ENCODE measurements at regions not wholly inside any gene's neighbourhood (a gene's known extent, or its start where the extent isn't known, plus 50 kb on each side); places are given as distances from the start of the nearest gene placed in this dataset.
"Not testable (repeated sequence)": the region's sequence is repeated elsewhere in the genome, so short reads cannot be mapped to it uniquely, and the experiment has no call there.

- TF ChIP-seq, protein P1, sequence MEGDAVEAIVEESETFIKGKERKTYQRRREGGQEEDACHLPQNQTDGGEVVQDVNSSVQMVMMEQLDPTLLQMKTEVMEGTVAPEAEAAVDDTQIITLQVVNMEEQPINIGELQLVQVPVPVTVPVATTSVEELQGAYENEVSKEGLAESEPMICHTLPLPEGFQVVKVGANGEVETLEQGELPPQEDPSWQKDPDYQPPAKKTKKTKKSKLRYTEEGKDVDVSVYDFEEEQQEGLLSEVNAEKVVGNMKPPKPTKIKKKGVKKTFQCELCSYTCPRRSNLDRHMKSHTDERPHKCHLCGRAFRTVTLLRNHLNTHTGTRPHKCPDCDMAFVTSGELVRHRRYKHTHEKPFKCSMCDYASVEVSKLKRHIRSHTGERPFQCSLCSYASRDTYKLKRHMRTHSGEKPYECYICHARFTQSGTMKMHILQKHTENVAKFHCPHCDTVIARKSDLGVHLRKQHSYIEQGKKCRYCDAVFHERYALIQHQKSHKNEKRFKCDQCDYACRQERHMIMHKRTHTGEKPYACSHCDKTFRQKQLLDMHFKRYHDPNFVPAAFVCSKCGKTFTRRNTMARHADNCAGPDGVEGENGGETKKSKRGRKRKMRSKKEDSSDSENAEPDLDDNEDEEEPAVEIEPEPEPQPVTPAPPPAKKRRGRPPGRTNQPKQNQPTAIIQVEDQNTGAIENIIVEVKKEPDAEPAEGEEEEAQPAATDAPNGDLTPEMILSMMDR (IDR thresholded peaks at IDR 0.05; ENCODE audit: low read depth, low read length): not testable (repeated sequence)
- not testable (repeated sequence) for TF ChIP-seq EZH2phosphoT487 (IDR thresholded peaks at IDR 0.05; ENCODE audit: low read depth)
Observed at GRCh38 chrX:467686-468085, 81.0 kb upstream of the PPP2R3B start.
